Activated CD4-positive, CD25-positive, alpha-beta regulatory T cell treated with anti-CD3 and anti-CD28 coated beads, Interleukin-2, amount 50 U/mL, for 24 hours (primary cell): ENCODE measurements at regions not wholly inside any gene's neighbourhood (a gene's known extent, or its start where the extent isn't known, plus 50 kb on each side); places are given as distances from the start of the nearest gene placed in this dataset.
A peak's percentile ranks its signal among the peaks of the same experiment; 100 is the strongest.

Experiments
- ATAC-seq, 2 donors: fragments of 150-1000 bp; cut with Tn5 transposase; one replicate each; pipeline ENCODE4 v1.10.0; 2021; ENCODE audit warnings: mild to moderate bottlenecking in 1 of 2, moderate library complexity in 1 of 2

DNA sequence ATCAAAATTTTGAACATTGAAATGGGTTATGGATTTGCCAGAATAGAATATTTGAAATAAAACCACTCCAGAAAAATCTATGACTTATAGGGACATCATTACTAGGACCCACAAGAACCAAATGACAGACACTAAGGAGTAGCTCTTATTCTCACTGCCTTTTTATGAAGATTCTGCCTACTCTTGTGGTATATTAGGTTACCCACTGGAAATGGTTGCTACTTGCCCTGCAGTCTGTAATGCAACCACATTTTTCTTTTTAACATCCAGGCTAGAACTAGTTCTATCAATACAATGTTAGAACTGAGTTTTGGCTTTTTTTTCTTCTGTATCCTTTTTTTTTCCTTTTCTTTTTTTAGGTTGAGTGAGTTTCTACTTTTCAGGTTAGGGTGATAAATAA lies 158.9 kb downstream of the PPP1R2C start:
- no peak for ATAC-seq

DNA sequence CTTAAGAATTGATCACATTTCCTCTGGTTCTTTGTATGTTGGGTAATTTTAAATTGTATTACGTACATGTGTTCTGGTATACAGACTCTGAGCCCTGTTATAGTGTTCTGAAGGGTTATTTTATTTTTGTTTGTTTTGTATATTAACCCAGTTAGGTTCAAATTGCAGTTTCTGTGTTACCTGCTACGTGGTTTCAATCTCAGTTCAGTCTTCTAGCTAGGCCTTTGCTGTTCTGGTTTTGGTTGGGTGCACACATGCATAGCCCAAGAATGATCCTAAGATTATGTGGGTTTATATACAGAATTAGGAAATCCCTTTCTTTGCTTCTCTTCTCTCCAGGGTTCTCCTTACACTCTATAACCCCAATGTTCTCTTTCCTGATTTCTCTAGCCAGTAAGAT lies 161.0 kb downstream of the PPP1R2C start:
- ATAC-seq = no peak

- ATAC-seq = no peak
Observed at GRCh38 chrX:42615161-42615563, 162.8 kb downstream of the PPP1R2C start.

DNA sequence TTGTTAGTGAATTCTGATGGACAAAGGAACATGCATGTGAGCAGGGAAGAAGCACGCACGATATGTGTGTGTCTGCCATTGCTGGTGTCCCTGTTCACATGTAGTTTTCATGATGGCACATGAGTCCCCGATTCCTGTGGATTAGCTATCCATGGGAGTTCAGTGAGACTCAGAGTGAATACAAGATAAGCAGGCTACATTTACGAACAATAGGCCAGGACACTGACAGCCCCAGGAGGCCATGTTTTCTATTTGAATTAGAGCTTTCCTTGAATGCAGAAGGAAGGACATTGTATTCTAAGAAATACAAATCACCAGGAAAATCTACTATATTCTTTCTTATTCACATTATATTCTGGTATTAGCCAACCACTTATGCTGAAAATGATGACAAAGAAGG lies 171.4 kb downstream of the PPP1R2C start:
- ATAC-seq = no peak

DNA sequence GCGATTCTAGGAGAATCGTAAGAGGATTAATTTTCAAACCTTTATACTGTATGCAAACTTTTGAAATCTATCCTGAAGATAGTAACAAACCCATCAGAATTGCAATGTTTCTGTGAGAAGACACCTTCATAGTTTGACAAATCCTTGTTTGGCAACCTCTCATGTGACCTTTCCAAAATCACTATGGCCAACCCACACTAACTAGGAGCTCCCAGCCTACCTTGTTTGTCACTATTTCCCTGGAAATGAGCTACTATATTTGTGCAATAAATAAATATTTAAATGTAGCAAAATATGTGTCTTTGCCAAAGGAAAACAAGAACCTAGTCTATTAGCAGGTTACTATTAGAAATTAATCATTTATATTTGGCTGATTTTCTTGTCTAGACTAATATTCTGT lies 173.7 kb downstream of the PPP1R2C start:
- ATAC-seq = no peak

DNA sequence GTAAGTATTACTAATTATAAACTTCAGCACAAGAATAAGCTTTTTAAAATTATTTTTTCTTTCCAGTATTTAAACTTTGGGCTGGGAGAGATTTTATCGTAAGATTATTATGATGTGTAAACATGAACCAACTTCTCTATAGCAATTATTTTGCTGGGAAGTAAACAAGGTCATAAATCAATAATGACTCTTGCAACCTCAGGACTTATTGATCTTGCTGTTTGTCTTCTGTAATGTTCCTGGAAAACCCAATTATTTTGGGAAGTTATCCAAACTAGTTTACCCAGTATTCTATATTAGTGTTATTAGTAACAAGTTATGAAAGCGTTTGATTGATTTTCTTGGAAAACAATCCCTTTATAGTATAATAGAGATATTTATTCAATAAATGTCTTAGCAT lies 174.9 kb downstream of the PPP1R2C start:
- no peak for ATAC-seq

GRCh38 chrX:42602566-42602965 lies 175.4 kb downstream of the PPP1R2C start:
- ATAC-seq = no peak

GRCh38 chrX:42602136-42602535 lies 175.8 kb downstream of the PPP1R2C start:
- ATAC-seq = no peak

DNA sequence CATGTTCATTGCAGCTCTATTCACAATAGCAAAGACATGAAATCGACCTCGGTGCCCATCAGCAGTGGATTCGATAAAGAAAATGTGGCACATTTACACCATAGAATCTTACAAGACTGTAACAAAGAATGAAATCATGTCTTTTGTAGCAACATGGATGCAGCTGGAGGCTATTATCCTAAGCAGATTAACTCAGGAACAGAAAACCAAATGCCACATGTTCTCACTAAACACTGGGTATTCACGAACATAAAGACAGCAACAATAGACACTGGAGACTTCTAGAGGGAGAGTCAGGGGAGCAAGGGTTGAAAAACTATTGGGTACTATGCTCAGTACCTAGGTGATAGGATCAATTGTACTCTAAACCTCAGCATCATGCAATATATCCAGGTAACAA lies 180.5 kb downstream of the PPP1R2C start:
- no peak for ATAC-seq

- peak; percentile 95 to 96 for ATAC-seq
Observed at GRCh38 chrX:42585842-42586621, 191.9 kb downstream of the PPP1R2C start.

GRCh38 chrX:42577936-42578470 lies 200.0 kb downstream of the PPP1R2C start:
- ATAC-seq = no peak

GRCh38 chrX:42567268-42567667 lies 210.7 kb downstream of the PPP1R2C start:
- ATAC-seq = peak; percentile 48 to 60

DNA sequence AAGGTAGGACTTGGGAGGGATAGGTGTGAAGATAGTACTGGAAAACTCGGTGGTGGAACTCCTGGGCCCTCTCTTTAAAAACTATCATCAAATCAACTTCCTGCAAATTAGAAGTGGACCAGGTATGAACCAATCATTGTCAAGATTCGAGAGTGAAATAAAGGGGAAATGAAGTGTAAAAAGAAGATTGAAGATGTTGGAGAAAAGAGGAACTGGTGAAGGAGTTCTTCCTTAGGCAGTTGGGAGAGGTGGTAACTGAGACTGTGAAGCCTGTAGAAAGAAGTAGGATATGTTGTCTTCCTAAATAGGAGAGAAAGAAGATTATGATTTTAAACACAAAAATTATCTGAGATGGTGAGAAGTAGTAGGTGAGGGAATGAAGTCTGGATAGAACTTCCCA lies 212.2 kb downstream of the PPP1R2C start:
- ATAC-seq = no peak

DNA sequence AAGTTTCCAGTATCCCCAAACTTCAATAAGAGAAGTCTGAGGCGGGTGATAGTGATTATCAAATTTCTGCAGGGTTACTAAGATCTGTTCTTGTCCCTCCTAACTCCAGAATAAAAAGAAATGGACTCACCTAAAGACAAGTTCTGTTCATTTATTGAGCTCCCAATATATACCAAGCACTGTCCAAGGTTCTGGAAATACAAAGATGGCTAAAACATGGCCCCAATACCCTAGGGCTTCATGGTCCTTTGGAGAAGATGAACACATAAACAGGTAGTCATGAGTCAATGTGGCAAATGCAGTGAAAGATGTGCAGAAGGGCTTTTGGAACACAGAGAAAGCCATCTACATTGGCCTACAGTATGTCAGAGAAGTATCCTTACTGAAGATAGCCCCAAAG lies 231.2 kb downstream of the PPP1R2C start:
- no peak for ATAC-seq

DNA sequence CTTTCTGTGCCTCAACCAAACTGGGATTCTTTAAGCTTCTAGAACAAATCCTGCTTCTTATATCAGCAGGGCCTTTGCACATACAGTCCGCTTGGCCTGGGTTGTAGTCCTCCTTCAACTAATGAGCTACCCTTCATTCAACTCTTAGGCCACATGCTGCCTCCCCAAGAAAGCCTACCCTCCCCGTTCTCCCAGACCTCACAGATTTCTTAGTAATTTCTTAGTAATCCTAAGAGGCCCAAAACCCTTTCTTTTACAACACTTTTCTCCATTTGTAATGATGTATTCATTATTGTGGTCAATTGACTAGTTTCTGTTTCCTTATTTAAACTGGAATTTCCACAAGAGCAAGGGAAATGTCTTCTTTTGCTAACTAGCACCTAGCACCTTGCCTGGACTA lies 233.1 kb downstream of the PPP1R2C start:
- peak; percentile 44 to 68 for ATAC-seq

DNA sequence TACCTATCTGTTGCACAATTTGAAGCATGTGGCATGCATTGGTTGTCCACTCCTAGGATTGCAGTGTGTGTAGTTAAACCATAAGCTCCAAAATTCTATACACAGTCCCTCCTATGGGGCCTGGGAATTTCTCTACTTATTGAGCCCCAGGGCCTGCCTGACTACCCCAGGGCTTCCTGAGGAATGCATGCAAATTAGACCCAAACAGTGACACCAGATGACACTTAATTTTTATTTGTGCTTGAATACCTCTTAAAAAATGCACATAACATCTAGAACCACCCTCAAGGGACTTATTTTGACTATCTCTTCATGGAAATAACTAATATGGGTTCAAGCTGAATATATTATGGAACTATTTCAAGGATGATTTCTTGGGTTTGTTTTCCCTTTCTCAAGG lies 236.4 kb downstream of the PPP1R2C start:
- ATAC-seq = no peak

DNA sequence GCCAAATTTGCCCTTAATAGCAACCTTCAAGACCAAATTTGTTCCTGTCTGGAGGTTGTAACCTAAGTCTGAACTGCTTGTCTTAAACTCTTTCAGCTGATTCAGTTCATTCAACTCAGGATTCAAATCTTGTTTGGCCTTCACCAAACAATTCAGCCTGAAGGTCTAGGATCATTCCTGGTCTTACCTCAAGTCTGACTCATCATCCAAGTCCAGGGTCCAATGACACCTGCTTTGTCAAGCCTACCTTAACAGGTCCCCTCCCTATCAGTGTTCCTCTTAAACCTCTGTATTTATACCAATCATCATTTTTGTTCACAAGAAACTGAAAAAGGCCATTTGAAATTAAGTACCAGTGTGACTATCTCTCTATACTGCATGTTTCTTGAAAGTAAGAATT lies 237.8 kb downstream of the PPP1R2C start:
- ATAC-seq = no peak

DNA sequence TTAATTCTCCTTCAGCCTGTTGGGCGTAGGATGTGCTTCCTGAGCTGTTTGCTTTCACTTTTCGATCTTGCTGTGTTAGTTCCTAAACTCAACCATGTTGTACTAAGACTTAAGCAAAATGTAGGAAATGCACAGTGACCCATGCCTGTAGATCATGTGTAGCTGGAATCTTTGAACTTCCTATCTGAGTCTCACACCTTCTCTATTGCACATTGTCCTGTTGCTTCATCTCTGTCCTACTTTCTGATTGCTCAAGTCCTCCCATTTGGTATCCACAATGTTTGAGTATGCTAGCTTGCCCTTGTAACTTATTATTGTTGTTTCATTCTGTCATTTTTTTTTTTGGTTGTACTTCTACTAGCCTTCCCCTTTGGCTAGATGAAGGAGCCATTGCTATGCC lies 239.6 kb downstream of the PPP1R2C start:
- ATAC-seq = no peak

GRCh38 chrX:42536286-42536685 lies 241.7 kb downstream of the PPP1R2C start:
- ATAC-seq = no peak

DNA sequence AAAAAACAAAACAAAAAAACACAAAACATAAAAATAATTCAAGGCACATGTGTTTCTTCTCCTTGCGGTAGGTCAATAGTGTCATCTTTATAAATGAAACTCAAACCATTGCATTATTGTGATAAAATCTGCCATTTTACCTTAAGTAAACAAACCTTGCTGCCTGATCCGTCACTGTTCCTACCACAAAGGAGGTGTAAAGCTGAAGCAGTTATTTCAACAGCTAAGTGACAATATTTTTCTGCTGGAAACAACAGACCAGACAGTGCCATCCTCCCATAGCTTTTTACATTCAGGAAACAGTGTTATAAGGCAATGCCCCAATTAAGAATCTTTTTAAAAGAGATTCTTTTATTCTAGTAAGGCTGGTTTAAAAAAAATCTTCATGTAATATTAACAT lies 242.7 kb downstream of the PPP1R2C start:
- no peak for ATAC-seq

DNA sequence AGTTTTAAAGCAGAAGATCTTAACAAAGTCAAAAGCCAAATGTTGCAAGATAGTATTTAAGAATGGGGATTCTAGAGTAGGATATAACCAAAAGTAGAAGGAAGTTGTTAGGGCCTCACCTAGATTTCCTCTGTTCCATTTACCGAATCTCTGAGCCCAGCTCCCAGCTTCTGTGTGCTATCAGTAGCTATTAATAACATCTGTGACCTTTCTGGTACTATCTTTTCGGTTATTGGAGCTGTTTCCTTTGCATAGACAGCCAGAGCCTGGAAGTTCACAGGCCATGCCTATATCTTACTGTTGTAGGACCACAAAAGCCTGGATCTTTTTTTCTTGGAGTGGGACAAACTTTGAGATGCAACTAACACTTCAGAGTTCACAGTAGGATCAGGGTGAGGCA lies 244.2 kb downstream of the PPP1R2C start:
- ATAC-seq = no peak

- peak; percentile 63 to 72 for ATAC-seq
Observed at GRCh38 chrX:42531441-42531840, 246.5 kb downstream of the PPP1R2C start.

GRCh38 chrX:42530027-42530426 lies 247.9 kb downstream of the PPP1R2C start:
- no peak for ATAC-seq

GRCh38 chrX:42524379-42524778 lies 253.6 kb downstream of the PPP1R2C start:
- no peak for ATAC-seq

GRCh38 chrX:42519666-42520231 lies 258.2 kb downstream of the PPP1R2C start:
- ATAC-seq = no peak
